WTC11 (cell line): ENCODE measurements at regions not wholly inside any gene's neighbourhood (a gene's known extent, or its start where the extent isn't known, plus 50 kb on each side); places are given as distances from the start of the nearest gene placed in this dataset.

Source experiments
- ATAC-seq: fragments of 200-7000 bp; cut with Tn5 transposase; 2 replicates; pipeline ENCODE4 v1.10.0; 2021; ENCODE audit warnings: mild to moderate bottlenecking, moderate library complexity
- CTCF ChIA-PET: fragments of 300-600 bp; sonication (Branson Sonifier 250); formaldehyde crosslinking; loops from one replicate; lab custom pipeline; 2021; ENCODE audit warnings: antibody characterized with exemption; lab: Charles Lee
- POLR2A ChIA-PET: fragments of 350-600 bp; sonication (Branson Sonifier 250); formaldehyde crosslinking; loops from one replicate; lab custom pipeline; 2021; ENCODE audit warnings: antibody characterized with exemption; lab: Charles Lee
- DNase-seq: peaks from one replicate; pipeline ENCODE4 v3.0.0; 2021; ENCODE audit warnings: low spot score
- H3K27ac Mint-ChIP-seq: 2 replicates; pipeline ENCODE4 v1.8.0; 2021; ENCODE audit warnings: mixed read lengths
- H3K27me3 Mint-ChIP-seq: 2 replicates; pipeline ENCODE4 v1.8.0; 2021; ENCODE audit warnings: low read depth, mild to moderate bottlenecking, moderate library complexity, mixed read lengths
- H3K36me3 Mint-ChIP-seq: 2 replicates; pipeline ENCODE4 v1.8.0; 2021; ENCODE audit warnings: mixed read lengths
- H3K4me1 Mint-ChIP-seq: 2 replicates; pipeline ENCODE4 v1.8.0; 2022; ENCODE audit warnings: mixed read lengths
- H3K4me3 Mint-ChIP-seq: 2 replicates; pipeline ENCODE4 v1.8.0; 2021; ENCODE audit warnings: mild to moderate bottlenecking, moderate library complexity, mixed read lengths
- H3K9me3 Mint-ChIP-seq: 2 replicates; pipeline ENCODE4 v1.8.0; 2021; ENCODE audit warnings: mixed read lengths
- CREM ChIP-seq: sonication (generic); formaldehyde crosslinking; IDR thresholded peaks from 2 replicates; pipeline ENCODE4 v1.8.1; 2022; ENCODE audit warnings: mild to moderate bottlenecking, missing genetic modification reagents, moderate library complexity
- ELF4 ChIP-seq: sonication (generic); formaldehyde crosslinking; IDR thresholded peaks from 2 replicates; pipeline ENCODE4 v1.8.1; 2022; ENCODE audit warnings: low read depth, mild to moderate bottlenecking, moderate library complexity, missing genetic modification reagents
- EMX1 ChIP-seq: fragments of 250-450 bp; sonication (Bioruptor Pico); IDR thresholded peaks from 2 replicates; pipeline ENCODE4 v1.8.0; 2021; ENCODE audit warnings: mild to moderate bottlenecking
- ETV6 ChIP-seq: sonication (generic); formaldehyde crosslinking; IDR thresholded peaks from 2 replicates; pipeline ENCODE4 v1.8.1; 2022; ENCODE audit warnings: mild to moderate bottlenecking, missing genetic modification reagents
- FOXJ3 ChIP-seq: sonication (generic); formaldehyde crosslinking; IDR thresholded peaks from 2 replicates; pipeline ENCODE4 v1.9.0; 2021; ENCODE audit warnings: missing genetic modification reagents, mild to moderate bottlenecking, borderline replicate concordance
- FOXK1 ChIP-seq: sonication (generic); formaldehyde crosslinking; IDR thresholded peaks from 2 replicates; pipeline ENCODE4 v1.8.0; 2022; ENCODE audit warnings: mild to moderate bottlenecking, moderate library complexity, missing genetic modification reagents
- JAZF1 ChIP-seq: fragments of 250-450 bp; sonication (Bioruptor Pico); IDR thresholded peaks from 2 replicates; pipeline ENCODE4 v1.9.0; 2021; ENCODE audit warnings: moderate library complexity, mild to moderate bottlenecking, inconsistent platforms
- NFATC4 ChIP-seq: fragments of 250-450 bp; sonication (Bioruptor Pico); IDR thresholded peaks from 2 replicates; pipeline ENCODE4 v1.9.0; 2021; ENCODE audit warnings: mild to moderate bottlenecking
- NR1H2 ChIP-seq: sonication (generic); formaldehyde crosslinking; IDR thresholded peaks from 2 replicates; pipeline ENCODE4 v1.9.0; 2021; ENCODE audit warnings: mild to moderate bottlenecking, moderate library complexity, missing genetic modification reagents
- NR3C1 ChIP-seq: sonication (generic); formaldehyde crosslinking; conservative IDR thresholded peaks from 2 replicates; pipeline ENCODE4 v1.8.1; 2023; ENCODE audit warnings: low read depth, mild to moderate bottlenecking, missing genetic modification reagents
- OVOL2 ChIP-seq: fragments of 250-450 bp; sonication (Bioruptor Pico); IDR thresholded peaks from 2 replicates; pipeline ENCODE4 v1.9.0; 2021; ENCODE audit warnings: mild to moderate bottlenecking, borderline replicate concordance
- PRRX2 ChIP-seq: fragments of 250-450 bp; sonication (Bioruptor Pico); IDR thresholded peaks from 2 replicates; pipeline ENCODE4 v1.8.0; 2021; ENCODE audit warnings: mild to moderate bottlenecking
- SMAD4 ChIP-seq: sonication (generic); formaldehyde crosslinking; IDR thresholded peaks from 2 replicates; pipeline ENCODE4 v1.8.0; 2022; ENCODE audit warnings: mild to moderate bottlenecking, missing genetic modification reagents
- ZBTB21 ChIP-seq: sonication (generic); formaldehyde crosslinking; IDR thresholded peaks from 2 replicates; pipeline ENCODE4 v1.8.1; 2023; ENCODE audit warnings: mild to moderate bottlenecking, missing genetic modification reagents, borderline replicate concordance
- ZNF138 ChIP-seq: sonication (generic); formaldehyde crosslinking; conservative IDR thresholded peaks from 2 replicates; pipeline ENCODE4 v1.8.1; 2022; ENCODE audit warnings: mild to moderate bottlenecking, moderate library complexity, missing genetic modification reagents
- ZNF219 ChIP-seq: sonication (generic); formaldehyde crosslinking; IDR thresholded peaks from 2 replicates; pipeline ENCODE4 v1.8.0; 2023; ENCODE audit warnings: missing genetic modification reagents, mild to moderate bottlenecking, borderline replicate concordance
- ZNF232 ChIP-seq: sonication (generic); formaldehyde crosslinking; IDR thresholded peaks from 2 replicates; pipeline ENCODE4 v1.8.0; 2022; ENCODE audit warnings: mild to moderate bottlenecking, missing genetic modification reagents
- ZNF263 ChIP-seq: sonication (generic); formaldehyde crosslinking; IDR thresholded peaks from 2 replicates; pipeline ENCODE4 v1.8.1; 2022; ENCODE audit warnings: low read depth, mild to moderate bottlenecking, moderate library complexity, missing genetic modification reagents
- TF ChIP-seq, protein P1 (sequence below): fragments of 250-450 bp; sonication (Bioruptor Pico); IDR thresholded peaks from 2 replicates; pipeline ENCODE4 v1.9.0; 2021; ENCODE audit warnings: mild to moderate bottlenecking
- TF ChIP-seq, protein P2 (sequence below): sonication (generic); formaldehyde crosslinking; IDR thresholded peaks from 2 replicates; pipeline ENCODE4 v1.8.1; 2023; ENCODE audit warnings: mild to moderate bottlenecking, moderate library complexity, missing genetic modification reagents
- TF ChIP-seq, protein P3 (sequence below): fragments of 250-450 bp; sonication (Bioruptor Pico); IDR thresholded peaks from 2 replicates; pipeline ENCODE4 v1.9.0; 2021; ENCODE audit warnings: moderate library complexity, mild to moderate bottlenecking, inconsistent platforms, borderline replicate concordance
- TF ChIP-seq, protein P4 (sequence below): sonication (generic); formaldehyde crosslinking; IDR thresholded peaks from 2 replicates; pipeline ENCODE4 v1.8.0; 2023; ENCODE audit warnings: missing genetic modification reagents
- TF ChIP-seq, protein P5 (sequence below): sonication (generic); formaldehyde crosslinking; IDR thresholded peaks from 2 replicates; pipeline ENCODE4 v1.8.1; 2022; ENCODE audit warnings: mild to moderate bottlenecking, missing genetic modification reagents, moderate library complexity, borderline replicate concordance
- TF ChIP-seq, protein P6 (sequence below): sonication (generic); formaldehyde crosslinking; IDR thresholded peaks from 2 replicates; pipeline ENCODE4 v1.8.0; 2022; ENCODE audit warnings: mild to moderate bottlenecking, missing genetic modification reagents
- TF ChIP-seq, protein P7 (sequence below): sonication (generic); formaldehyde crosslinking; IDR thresholded peaks from 2 replicates; pipeline ENCODE4 v1.8.1; 2022; ENCODE audit warnings: low read depth, mild to moderate bottlenecking, moderate library complexity, missing genetic modification reagents, borderline replicate concordance

DNA sequence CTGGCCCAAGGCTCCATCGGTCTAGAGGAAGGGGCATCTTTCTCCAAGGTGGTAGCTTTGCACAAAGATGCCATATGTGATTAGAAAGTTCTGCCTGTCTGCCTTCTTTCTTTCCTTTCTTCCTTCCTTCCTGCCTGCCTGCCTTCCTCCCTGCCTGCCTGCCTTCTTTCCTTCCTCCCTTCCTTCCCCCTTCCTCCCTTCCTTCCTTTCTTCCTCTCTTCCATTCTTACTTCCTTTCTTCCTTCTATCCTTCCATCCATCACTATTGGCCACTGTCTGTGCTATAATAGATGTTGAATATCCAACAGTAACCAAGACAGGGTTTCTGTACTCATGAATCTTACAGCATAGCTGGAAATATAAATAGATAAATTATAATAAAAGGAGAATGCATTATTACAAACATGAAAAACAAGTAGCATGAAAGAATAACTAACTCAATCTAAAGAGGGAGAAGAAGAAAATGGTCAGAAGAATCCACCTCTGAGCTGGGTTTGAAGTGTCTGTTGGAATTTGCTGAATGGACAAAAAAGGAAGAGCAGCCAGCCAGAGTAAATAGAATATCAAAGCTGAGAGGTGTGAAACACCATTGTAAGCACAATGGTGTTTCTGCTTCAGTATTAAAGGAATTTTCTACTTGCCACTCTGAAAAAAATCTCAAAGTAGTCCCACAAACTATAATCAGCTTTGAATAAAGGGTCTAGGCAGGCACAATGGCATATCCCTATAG, 250.6 kb upstream of the NR5A2 start:
- ChIA-PET CTCF (no interaction called here), POLR2A (no interaction called here)
- H3K27me3 Mint-ChIP-seq = no peaks in the 10 kb centered on the region
- no peak for ATAC-seq
- TF ChIP-seq ZNF232 (CRISPR knock-in tag) = no peak
- no peak for TF ChIP-seq NR3C1 (CRISPR knock-in tag)
- TF ChIP-seq, protein P1, sequence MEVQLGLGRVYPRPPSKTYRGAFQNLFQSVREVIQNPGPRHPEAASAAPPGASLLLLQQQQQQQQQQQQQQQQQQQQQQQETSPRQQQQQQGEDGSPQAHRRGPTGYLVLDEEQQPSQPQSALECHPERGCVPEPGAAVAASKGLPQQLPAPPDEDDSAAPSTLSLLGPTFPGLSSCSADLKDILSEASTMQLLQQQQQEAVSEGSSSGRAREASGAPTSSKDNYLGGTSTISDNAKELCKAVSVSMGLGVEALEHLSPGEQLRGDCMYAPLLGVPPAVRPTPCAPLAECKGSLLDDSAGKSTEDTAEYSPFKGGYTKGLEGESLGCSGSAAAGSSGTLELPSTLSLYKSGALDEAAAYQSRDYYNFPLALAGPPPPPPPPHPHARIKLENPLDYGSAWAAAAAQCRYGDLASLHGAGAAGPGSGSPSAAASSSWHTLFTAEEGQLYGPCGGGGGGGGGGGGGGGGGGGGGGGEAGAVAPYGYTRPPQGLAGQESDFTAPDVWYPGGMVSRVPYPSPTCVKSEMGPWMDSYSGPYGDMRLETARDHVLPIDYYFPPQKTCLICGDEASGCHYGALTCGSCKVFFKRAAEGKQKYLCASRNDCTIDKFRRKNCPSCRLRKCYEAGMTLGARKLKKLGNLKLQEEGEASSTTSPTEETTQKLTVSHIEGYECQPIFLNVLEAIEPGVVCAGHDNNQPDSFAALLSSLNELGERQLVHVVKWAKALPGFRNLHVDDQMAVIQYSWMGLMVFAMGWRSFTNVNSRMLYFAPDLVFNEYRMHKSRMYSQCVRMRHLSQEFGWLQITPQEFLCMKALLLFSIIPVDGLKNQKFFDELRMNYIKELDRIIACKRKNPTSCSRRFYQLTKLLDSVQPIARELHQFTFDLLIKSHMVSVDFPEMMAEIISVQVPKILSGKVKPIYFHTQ (CRISPR knock-in tag) = no peak
- TF ChIP-seq, protein P2, sequence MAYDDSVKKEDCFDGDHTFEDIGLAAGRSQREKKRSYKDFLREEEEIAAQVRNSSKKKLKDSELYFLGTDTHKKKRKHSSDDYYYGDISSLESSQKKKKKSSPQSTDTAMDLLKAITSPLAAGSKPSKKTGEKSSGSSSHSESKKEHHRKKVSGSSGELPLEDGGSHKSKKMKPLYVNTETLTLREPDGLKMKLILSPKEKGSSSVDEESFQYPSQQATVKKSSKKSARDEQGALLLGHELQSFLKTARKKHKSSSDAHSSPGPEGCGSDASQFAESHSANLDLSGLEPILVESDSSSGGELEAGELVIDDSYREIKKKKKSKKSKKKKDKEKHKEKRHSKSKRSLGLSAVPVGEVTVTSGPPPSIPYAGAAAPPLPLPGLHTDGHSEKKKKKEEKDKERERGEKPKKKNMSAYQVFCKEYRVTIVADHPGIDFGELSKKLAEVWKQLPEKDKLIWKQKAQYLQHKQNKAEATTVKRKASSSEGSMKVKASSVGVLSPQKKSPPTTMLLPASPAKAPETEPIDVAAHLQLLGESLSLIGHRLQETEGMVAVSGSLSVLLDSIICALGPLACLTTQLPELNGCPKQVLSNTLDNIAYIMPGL (CRISPR knock-in tag) = no peak
- no peak for TF ChIP-seq NR1H2
- no peak for TF ChIP-seq SMAD4
- TF ChIP-seq, protein P3, sequence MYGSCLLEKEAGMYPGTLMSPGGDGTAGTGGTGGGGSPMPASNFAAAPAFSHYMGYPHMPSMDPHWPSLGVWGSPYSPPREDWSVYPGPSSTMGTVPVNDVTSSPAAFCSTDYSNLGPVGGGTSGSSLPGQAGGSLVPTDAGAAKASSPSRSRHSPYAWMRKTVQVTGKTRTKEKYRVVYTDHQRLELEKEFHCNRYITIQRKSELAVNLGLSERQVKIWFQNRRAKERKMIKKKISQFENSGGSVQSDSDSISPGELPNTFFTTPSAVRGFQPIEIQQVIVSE (CRISPR knock-in tag) = no peak
- TF ChIP-seq ZNF263 (CRISPR knock-in tag) = no peak
- TF ChIP-seq ZNF219 (CRISPR knock-in tag) = no peak
- no peak for DNase-seq
- no peaks in the 10 kb centered on the region; the same call in 1 of the 2 replicates for H3K36me3 Mint-ChIP-seq
- no peak overlapping the region for H3K27ac Mint-ChIP-seq
- H3K4me3 Mint-ChIP-seq = no peak overlapping the region
- peaks cover 5% of the 10 kb centered on the region for H3K9me3 Mint-ChIP-seq
- peaks cover 2% of the 10 kb centered on the region; the same call in 1 of the 2 replicates for H3K4me1 Mint-ChIP-seq

DNA sequence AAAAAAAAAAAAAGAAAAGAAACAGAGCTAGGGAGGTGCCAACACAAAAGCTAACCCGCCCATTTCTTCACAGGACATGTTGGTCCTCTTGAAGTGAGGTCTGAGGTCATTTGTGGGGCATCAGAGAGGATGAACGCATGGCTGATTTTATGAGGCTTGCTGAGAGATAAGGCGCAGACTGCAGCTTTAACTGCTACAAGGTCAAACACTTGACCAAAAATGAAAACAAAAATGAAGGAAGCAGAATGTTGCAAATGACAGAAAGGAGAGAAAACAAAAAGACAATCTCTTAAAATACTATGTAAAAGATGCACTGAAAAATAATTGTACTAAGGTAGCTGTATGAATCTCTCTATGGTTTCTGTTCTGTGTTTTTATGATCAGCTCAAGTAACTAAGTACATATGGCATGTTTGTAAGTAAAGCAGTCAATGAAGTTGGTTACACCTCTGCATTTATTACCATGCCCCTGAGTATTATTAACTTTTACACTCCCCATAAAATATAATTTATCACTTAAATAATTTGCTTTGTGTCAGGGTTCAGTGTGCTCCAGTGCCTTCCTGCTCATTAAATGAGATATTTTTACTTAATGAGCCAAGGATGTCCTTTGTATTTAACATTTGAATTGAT, 249.1 kb upstream of the NR5A2 start:
- ATAC-seq (no peak), DNase-seq (no peak)
- Mint-ChIP-seq H3K9me3 (peaks cover 6% of the 10 kb centered on the region), H3K4me1 (peaks cover 13% of the 10 kb centered on the region), H3K36me3 (no peaks in the 10 kb centered on the region; the same call in 1 of the 2 replicates), H3K4me3 (no peak overlapping the region), H3K27me3 (no peaks in the 10 kb centered on the region), H3K27ac (no peak overlapping the region)
- ChIA-PET POLR2A (no interaction called here), CTCF (no interaction called here)
- TF ChIP-seq CREM (CRISPR knock-in tag) = no peak
- TF ChIP-seq, protein P4, sequence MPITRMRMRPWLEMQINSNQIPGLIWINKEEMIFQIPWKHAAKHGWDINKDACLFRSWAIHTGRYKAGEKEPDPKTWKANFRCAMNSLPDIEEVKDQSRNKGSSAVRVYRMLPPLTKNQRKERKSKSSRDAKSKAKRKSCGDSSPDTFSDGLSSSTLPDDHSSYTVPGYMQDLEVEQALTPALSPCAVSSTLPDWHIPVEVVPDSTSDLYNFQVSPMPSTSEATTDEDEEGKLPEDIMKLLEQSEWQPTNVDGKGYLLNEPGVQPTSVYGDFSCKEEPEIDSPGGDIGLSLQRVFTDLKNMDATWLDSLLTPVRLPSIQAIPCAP (CRISPR knock-in tag) = no peak
- no peak for TF ChIP-seq ETV6 (CRISPR knock-in tag)
- no peak for TF ChIP-seq OVOL2 (CRISPR knock-in tag)
- TF ChIP-seq ZNF232 (CRISPR knock-in tag) = no peak
- TF ChIP-seq ZNF138 = no peak
- TF ChIP-seq ZBTB21 (CRISPR knock-in tag) = no peak
- no peak for TF ChIP-seq JAZF1
- no peak for TF ChIP-seq NFATC4 (CRISPR knock-in tag)
- TF ChIP-seq FOXK1 = no peak
- no peak for TF ChIP-seq FOXJ3 (CRISPR knock-in tag)
- TF ChIP-seq ELF4 (CRISPR knock-in tag) = no peak
- no peak for TF ChIP-seq EMX1 (CRISPR knock-in tag)
- TF ChIP-seq, protein P5, sequence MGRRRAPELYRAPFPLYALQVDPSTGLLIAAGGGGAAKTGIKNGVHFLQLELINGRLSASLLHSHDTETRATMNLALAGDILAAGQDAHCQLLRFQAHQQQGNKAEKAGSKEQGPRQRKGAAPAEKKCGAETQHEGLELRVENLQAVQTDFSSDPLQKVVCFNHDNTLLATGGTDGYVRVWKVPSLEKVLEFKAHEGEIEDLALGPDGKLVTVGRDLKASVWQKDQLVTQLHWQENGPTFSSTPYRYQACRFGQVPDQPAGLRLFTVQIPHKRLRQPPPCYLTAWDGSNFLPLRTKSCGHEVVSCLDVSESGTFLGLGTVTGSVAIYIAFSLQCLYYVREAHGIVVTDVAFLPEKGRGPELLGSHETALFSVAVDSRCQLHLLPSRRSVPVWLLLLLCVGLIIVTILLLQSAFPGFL = no peak
- TF ChIP-seq, protein P6, sequence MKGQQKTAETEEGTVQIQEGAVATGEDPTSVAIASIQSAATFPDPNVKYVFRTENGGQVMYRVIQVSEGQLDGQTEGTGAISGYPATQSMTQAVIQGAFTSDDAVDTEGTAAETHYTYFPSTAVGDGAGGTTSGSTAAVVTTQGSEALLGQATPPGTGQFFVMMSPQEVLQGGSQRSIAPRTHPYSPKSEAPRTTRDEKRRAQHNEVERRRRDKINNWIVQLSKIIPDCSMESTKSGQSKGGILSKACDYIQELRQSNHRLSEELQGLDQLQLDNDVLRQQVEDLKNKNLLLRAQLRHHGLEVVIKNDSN = no peak
- TF ChIP-seq, protein P7, sequence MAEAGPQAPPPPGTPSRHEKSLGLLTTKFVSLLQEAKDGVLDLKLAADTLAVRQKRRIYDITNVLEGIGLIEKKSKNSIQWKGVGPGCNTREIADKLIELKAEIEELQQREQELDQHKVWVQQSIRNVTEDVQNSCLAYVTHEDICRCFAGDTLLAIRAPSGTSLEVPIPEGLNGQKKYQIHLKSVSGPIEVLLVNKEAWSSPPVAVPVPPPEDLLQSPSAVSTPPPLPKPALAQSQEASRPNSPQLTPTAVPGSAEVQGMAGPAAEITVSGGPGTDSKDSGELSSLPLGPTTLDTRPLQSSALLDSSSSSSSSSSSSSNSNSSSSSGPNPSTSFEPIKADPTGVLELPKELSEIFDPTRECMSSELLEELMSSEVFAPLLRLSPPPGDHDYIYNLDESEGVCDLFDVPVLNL (CRISPR knock-in tag) = no peak
- no peak for TF ChIP-seq PRRX2 (CRISPR knock-in tag)
